Lower leg skin (tissue), 3 donors: ENCODE measurements at regions not wholly inside any gene's neighbourhood (a gene's known extent, or its start where the extent isn't known, plus 50 kb on each side); places are given as distances from the start of the nearest gene placed in this dataset.

ENCODE experiments used
- POLR2A ChIP-seq, 2 donors: fragments of 450-650 bp; IDR thresholded peaks; one replicate each; pipeline ENCODE4 v1.6.1; 2016 to 2017; ENCODE audit warnings: antibody characterized with exemption in 2 of 2, mild to moderate bottlenecking in 1 of 2, moderate library complexity in 1 of 2
- TF ChIP-seq, protein P1 (sequence below), 3 donors: fragments of 450-650 bp; IDR thresholded peaks; one replicate each; pipeline ENCODE4 v1.5.1; 2016; ENCODE audit warnings: antibody characterized with exemption in 3 of 3, mild to moderate bottlenecking in 3 of 3, moderate library complexity in 2 of 3

DNA sequence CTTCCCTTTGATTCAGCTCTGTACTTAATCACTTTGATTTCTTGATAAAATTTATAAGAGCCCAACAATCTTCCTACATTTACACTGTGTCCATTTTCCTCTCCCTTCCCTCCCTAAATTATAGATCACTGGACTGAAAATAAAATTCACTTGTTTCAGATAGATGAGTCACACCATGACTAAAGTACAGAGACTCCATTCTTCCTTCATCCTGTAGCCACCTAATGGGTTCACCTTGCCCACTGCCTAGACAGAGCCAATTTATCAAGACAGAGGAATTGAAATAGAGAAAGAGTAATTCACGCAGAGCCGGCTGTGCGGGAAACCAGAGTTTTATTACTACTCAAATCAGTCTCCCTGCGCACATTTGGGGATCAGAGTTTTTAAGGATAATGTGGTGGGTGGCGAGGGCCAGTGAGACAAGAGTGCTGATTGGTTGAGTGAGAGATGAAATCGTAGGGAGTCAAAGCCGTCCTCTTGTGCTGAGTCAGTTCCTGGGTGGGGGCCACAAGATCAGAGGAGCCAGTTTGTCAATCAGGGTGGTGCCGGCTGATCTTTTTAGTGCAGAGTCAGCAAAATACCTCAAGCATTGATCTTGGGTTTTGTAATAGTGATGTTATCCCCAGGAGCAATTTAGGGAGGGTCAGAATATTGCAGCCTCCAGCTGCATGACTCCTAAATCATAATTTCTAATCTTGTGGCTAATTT, 71.3 kb upstream of the MED14 start:
- TF ChIP-seq POLR2A (IDR thresholded peaks at IDR 0.05), result no peak
- TF ChIP-seq, protein P1, sequence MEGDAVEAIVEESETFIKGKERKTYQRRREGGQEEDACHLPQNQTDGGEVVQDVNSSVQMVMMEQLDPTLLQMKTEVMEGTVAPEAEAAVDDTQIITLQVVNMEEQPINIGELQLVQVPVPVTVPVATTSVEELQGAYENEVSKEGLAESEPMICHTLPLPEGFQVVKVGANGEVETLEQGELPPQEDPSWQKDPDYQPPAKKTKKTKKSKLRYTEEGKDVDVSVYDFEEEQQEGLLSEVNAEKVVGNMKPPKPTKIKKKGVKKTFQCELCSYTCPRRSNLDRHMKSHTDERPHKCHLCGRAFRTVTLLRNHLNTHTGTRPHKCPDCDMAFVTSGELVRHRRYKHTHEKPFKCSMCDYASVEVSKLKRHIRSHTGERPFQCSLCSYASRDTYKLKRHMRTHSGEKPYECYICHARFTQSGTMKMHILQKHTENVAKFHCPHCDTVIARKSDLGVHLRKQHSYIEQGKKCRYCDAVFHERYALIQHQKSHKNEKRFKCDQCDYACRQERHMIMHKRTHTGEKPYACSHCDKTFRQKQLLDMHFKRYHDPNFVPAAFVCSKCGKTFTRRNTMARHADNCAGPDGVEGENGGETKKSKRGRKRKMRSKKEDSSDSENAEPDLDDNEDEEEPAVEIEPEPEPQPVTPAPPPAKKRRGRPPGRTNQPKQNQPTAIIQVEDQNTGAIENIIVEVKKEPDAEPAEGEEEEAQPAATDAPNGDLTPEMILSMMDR (IDR thresholded peaks at IDR 0.05), result no peak
